LNCaP clone FGC (cell line): ENCODE measurements at regions not wholly inside any gene's neighbourhood (a gene's known extent, or its start where the extent isn't known, plus 50 kb on each side); places are given as distances from the start of the nearest gene placed in this dataset.

Source experiments
- DNase-seq: peaks from one replicate; pipeline ENCODE4 v3.0.0-alpha.2; 2011; ENCODE audit warnings: low read depth
- H3K4me3 ChIP-seq: 2 replicates; pipeline ENCODE4 v1.5.1; 2011; ENCODE audit warnings: mild to moderate bottlenecking, low read depth, low read length, control low read depth
- CTCF ChIP-seq: IDR thresholded peaks from 2 replicates; pipeline ENCODE4 v1.5.1; 2012; ENCODE audit warnings: mild to moderate bottlenecking; ENCODE audit not compliant: control insufficient read depth, insufficient read depth; ENCODE audit errors: extremely low read depth

- no peak overlapping the region for H3K4me3 ChIP-seq
- no peak for DNase-seq
- TF ChIP-seq CTCF = no peak
Observed at GRCh38 chrX:39899856-39900776, 197.6 kb downstream of the BCOR start.

- no peak overlapping the region for H3K4me3 ChIP-seq
- TF ChIP-seq CTCF = no peak
- no peak for DNase-seq
Observed at GRCh38 chrX:39900777-39901170, 197.0 kb downstream of the BCOR start.

GRCh38 chrX:39903343-39903742 lies 194.4 kb downstream of the BCOR start:
- DNase-seq = no peak
- no peak overlapping the region for H3K4me3 ChIP-seq
- no peak for TF ChIP-seq CTCF

- DNase-seq = no peak
- H3K4me3 ChIP-seq = no peak overlapping the region
- no peak for TF ChIP-seq CTCF
Observed at GRCh38 chrX:39903937-39904336, 193.8 kb downstream of the BCOR start.

GRCh38 chrX:39904816-39905537 lies 192.8 kb downstream of the BCOR start:
- DNase-seq = no peak
- H3K4me3 ChIP-seq = no peak overlapping the region
- no peak for TF ChIP-seq CTCF

GRCh38 chrX:39905538-39905891 lies 192.2 kb downstream of the BCOR start:
- no peak for DNase-seq
- H3K4me3 ChIP-seq = no peak overlapping the region
- no peak for TF ChIP-seq CTCF
